Fibroblast of mammary gland (primary cell): ENCODE measurements at regions not wholly inside any gene's neighbourhood (a gene's known extent, or its start where the extent isn't known, plus 50 kb on each side); places are given as distances from the start of the nearest gene placed in this dataset.

Source experiments
- DNase-seq: peaks from one replicate; pipeline ENCODE4 v3.0.0-alpha.2; 2010; ENCODE audit warnings: low read depth
- H3K4me3 ChIP-seq: 2 replicates; pipeline ENCODE4 v1.5.1; 2011; ENCODE audit warnings: low read depth, mild to moderate bottlenecking, low read length, moderate library complexity; ENCODE audit not compliant: control insufficient read depth
- TF ChIP-seq, protein P1 (sequence below): conservative IDR thresholded peaks from 2 replicates; pipeline ENCODE4 v1.5.1; 2011; ENCODE audit warnings: low read depth, low read length, inconsistent platforms; ENCODE audit not compliant: control insufficient read depth, insufficient read depth

DNA sequence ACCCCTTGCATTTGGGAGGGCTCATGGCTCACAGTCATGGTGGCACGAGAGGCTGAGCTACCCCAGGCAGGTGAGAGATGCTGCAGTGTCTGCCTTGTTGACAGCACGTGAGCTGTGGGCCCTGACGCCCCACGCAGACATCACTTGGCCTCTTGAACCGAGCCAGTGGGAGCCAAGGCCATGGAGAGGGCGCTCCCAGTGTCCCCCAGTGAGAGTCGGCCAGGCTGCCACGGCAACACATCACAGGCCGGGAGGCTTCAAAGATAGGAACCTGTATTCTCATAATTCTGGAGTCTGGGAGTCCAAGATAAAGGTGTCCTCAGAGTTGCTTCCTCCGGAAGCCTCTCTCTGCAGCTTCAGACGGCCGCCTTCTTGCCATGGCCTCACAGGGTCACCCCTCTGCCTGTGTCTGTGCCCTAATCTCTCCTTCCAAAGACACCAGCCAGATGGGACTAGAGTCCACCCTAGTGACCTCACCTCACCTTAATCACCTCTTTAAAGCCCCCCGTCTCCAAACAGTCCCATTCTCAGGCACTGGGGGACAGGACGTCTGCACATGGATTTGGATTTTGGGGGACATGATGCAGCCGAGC lies 119.6 kb downstream of the KLF6 start:
- TF ChIP-seq, protein P1, sequence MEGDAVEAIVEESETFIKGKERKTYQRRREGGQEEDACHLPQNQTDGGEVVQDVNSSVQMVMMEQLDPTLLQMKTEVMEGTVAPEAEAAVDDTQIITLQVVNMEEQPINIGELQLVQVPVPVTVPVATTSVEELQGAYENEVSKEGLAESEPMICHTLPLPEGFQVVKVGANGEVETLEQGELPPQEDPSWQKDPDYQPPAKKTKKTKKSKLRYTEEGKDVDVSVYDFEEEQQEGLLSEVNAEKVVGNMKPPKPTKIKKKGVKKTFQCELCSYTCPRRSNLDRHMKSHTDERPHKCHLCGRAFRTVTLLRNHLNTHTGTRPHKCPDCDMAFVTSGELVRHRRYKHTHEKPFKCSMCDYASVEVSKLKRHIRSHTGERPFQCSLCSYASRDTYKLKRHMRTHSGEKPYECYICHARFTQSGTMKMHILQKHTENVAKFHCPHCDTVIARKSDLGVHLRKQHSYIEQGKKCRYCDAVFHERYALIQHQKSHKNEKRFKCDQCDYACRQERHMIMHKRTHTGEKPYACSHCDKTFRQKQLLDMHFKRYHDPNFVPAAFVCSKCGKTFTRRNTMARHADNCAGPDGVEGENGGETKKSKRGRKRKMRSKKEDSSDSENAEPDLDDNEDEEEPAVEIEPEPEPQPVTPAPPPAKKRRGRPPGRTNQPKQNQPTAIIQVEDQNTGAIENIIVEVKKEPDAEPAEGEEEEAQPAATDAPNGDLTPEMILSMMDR: no peak

DNA sequence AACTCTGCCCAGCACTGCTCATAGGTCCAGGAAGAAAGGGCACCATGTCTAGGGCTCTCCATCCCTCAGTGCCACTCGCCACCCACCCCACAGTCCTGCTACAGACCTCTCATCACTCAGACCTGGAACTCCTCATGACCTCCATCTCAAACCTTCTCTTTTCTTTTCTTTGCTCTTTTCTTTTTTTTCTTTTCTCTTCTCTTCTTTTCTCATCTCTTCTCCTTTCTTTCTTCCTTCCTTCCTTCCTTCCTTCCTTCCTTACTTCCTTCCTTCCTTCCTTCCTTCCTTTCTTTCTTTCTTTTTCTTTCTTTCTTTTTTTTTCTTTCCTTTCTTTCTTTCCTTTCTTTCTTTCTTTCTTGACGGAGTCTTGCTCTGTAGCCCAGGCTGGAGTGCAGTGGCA lies 122.2 kb downstream of the KLF6 start:
- no peak overlapping the region for H3K4me3 ChIP-seq
- DNase-seq: no peak
- TF ChIP-seq, protein P1: no peak

More for the DNA sequence above, 119.6 kb downstream of the KLF6 start:
- no peak overlapping the region for H3K4me3 ChIP-seq
- DNase-seq: no peak

DNA sequence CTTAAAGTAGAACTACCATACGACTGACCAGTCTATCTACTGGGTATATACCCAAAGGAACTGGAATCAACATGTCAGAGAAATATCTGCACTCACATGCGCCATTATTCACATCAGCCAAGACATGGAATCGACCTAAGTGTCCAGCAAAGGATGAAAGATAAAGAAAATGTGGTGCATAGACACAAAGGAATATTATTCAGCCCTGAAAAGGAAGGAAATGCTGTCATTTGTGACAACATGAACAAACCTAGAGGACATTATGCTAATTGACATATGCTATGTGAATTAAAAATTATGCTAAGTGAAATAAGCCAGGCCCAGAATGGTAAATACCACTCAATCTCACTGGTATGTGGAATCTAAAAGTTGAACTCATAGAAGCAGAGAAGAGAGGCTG lies 123.7 kb downstream of the KLF6 start:
- no peak for DNase-seq
- TF ChIP-seq, protein P1: no peak
- no peak overlapping the region for H3K4me3 ChIP-seq

DNA sequence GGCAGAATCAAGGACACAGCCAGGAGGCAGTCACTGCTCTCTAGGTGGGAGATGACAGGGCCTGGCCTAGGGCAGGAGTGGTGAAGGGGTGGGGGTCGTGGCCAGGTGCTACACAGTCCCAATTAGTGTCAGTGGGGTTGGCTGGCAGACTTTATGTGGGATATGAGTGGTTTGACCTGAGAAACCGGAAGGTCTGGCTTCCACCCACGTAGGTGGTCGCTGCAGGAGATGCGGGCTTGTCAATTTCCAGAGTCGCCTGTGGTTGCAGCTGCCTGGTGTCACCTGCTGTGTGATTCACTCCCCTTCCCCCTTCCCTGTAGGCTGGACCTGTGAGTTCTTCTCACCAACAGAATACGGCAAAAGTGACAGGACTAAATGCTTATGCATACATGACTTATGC lies 124.3 kb downstream of the KLF6 start:
- H3K4me3 ChIP-seq: no peak overlapping the region
- TF ChIP-seq, protein P1: no peak
- no peak for DNase-seq

DNA sequence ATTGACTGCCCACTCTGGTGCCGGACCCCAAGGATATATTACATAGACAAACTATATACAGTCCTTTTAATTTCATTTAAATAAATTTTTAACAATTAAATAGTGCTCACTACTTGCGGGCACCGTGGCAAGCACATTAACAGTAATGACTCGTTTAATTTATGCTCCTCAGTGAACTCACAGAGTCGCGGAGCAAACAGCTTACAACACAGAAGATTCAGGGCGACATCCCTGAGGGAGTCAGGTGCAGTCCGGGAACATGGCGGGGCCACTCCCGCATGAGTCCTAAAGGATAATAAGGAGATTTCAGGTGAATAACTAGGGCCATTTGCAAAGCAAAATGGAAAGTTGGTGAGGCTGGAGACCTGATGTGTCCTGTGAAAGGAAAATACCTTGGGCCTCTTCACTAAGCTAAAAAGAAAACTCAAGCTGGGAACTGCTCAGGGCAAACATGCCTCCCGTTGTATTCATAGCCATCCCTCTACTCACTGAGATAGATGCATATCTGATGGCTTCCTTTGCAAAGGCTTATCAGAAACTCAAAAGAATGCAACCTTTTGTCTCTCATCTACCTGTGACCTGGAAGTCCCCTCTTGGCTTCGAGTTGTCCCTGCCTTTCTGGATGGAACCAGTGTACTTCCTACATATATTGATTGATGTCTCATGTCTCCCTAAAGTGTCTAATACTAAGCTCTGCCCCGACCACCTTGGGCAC lies 125.6 kb downstream of the KLF6 start:
- no peak for DNase-seq
- no peak overlapping the region for H3K4me3 ChIP-seq
- TF ChIP-seq, protein P1: no peak

DNA sequence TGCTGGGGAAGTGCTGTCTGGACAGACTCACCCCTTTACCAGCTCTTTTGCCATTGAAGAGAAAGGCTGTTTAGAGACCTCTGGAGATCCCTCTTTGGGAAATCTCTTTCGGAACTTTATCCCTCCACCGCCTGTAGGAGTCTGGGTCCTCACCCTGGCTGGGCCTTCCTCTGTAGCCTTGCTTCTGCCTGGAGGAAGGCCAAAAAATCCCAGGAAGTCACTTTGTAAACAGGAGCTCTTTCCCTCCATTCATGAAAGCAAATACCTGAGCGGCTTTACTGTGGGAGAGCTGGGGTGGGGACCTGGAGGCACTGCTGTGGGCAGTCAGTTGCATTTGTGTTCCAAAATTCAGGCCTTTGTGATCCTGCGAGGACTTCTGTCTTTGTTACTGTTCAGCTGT lies 126.2 kb downstream of the KLF6 start:
- TF ChIP-seq, protein P1: no peak
- DNase-seq: no peak
- H3K4me3 ChIP-seq: no peak overlapping the region
